Nephron (organoid): ENCODE measurements at regions not wholly inside any gene's neighbourhood (a gene's known extent, or its start where the extent isn't known, plus 50 kb on each side); places are given as distances from the start of the nearest gene placed in this dataset.

Experiments used
- H3K27ac Mint-ChIP-seq, 3 experiments: 2 replicates each; pipeline ENCODE4 v1.8.0; 2020; ENCODE audit warnings: mixed read lengths in 3 of 3, mild to moderate bottlenecking in 2 of 3, moderate library complexity in 1 of 3
- H3K27me3 Mint-ChIP-seq: 2 replicates; pipeline ENCODE4 v1.8.0; 2021; ENCODE audit warnings: low read depth, mild to moderate bottlenecking, moderate library complexity, mixed read lengths
- H3K36me3 Mint-ChIP-seq: 2 replicates; pipeline ENCODE4 v1.8.0; 2020; ENCODE audit warnings: low read depth, mixed read lengths
- H3K4me1 Mint-ChIP-seq: 2 replicates; pipeline ENCODE4 v1.8.0; 2020; ENCODE audit warnings: mixed read lengths
- H3K4me3 Mint-ChIP-seq, 3 experiments: 2 replicates each; pipeline ENCODE4 v1.8.0; 2020; ENCODE audit warnings: mild to moderate bottlenecking in 3 of 3, mixed read lengths in 3 of 3, moderate library complexity in 2 of 3
- H3K9me3 Mint-ChIP-seq: 2 replicates; pipeline ENCODE4 v1.8.0; 2020; ENCODE audit warnings: mixed read lengths
- CTCF ChIP-seq, 3 experiments: fragments of 200-600 bp; sonication (generic); IDR thresholded peaks; one replicate each; pipeline ENCODE4 v1.5.0; 2021; ENCODE audit warnings: antibody characterized with exemption in 3 of 3; ENCODE audit not compliant: unreplicated experiment in 3 of 3

GRCh38 chr1:213720032-213720431 is 267.7 kb upstream of the PROX1 start:
- peaks cover 7% of the 10 kb centered on the region for H3K4me1 Mint-ChIP-seq
- no peaks in the 10 kb centered on the region for H3K9me3 Mint-ChIP-seq
- no peaks in the 10 kb centered on the region for H3K36me3 Mint-ChIP-seq
- TF ChIP-seq CTCF (IDR thresholded peaks at IDR 0.05; ENCODE audit: unreplicated experiment in 3 of 3), result no peak
- peaks cover 4% of the 10 kb centered on the region for H3K27me3 Mint-ChIP-seq
- H3K27ac Mint-ChIP-seq, result no peak overlapping the region
- H3K4me3 Mint-ChIP-seq, result no peak overlapping the region

GRCh38 chr1:213723187-213723586 is 264.6 kb upstream of the PROX1 start:
- H3K36me3 Mint-ChIP-seq, result no peaks in the 10 kb centered on the region
- H3K9me3 Mint-ChIP-seq, result no peaks in the 10 kb centered on the region
- peaks cover 19% of the 10 kb centered on the region for H3K4me1 Mint-ChIP-seq
- no peak overlapping the region for H3K4me3 Mint-ChIP-seq
- peaks cover 4% of the 10 kb centered on the region for H3K27me3 Mint-ChIP-seq
- no peak for TF ChIP-seq CTCF (IDR thresholded peaks at IDR 0.05; ENCODE audit: unreplicated experiment in 3 of 3)
- H3K27ac Mint-ChIP-seq, result no peak overlapping the region

- H3K27ac Mint-ChIP-seq, result peak overlapping the region in 2 of 3 experiments; percentile 48 to 66
- H3K4me1 Mint-ChIP-seq, result peaks cover 19% of the 10 kb centered on the region
- TF ChIP-seq CTCF (IDR thresholded peaks at IDR 0.05; ENCODE audit: unreplicated experiment in 3 of 3), result no peak
- no peaks in the 10 kb centered on the region for H3K9me3 Mint-ChIP-seq
- peak overlapping the region in 1 of 3 experiments; percentile 36 for H3K4me3 Mint-ChIP-seq
- H3K36me3 Mint-ChIP-seq, result no peaks in the 10 kb centered on the region
- peaks cover 4% of the 10 kb centered on the region for H3K27me3 Mint-ChIP-seq
Observed at GRCh38 chr1:213724640-213725536, 262.9 kb upstream of the PROX1 start.

- TF ChIP-seq CTCF (IDR thresholded peaks at IDR 0.05; ENCODE audit: unreplicated experiment in 3 of 3), result no peak
- Mint-ChIP-seq H3K9me3 (peaks cover 11% of the 10 kb centered on the region), H3K27ac (no peak overlapping the region), H3K4me1 (peaks cover 19% of the 10 kb centered on the region), H3K4me3 (no peak overlapping the region), H3K27me3 (no peaks in the 10 kb centered on the region), H3K36me3 (no peaks in the 10 kb centered on the region)
Observed at GRCh38 chr1:213727853-213728592, 259.8 kb upstream of the PROX1 start.

- Mint-ChIP-seq H3K27me3 (no peaks in the 10 kb centered on the region), H3K4me3 (no peak overlapping the region), H3K27ac (no peak overlapping the region), H3K36me3 (no peaks in the 10 kb centered on the region), H3K9me3 (peaks cover 11% of the 10 kb centered on the region), H3K4me1 (peaks cover 19% of the 10 kb centered on the region)
- TF ChIP-seq CTCF (IDR thresholded peaks at IDR 0.05; ENCODE audit: unreplicated experiment in 3 of 3), result no peak
Observed at GRCh38 chr1:213728593-213729536, 258.9 kb upstream of the PROX1 start.
